HK-2 (cell line): ENCODE measurements at regions not wholly inside any gene's neighbourhood (a gene's known extent, or its start where the extent isn't known, plus 50 kb on each side); places are given as distances from the start of the nearest gene placed in this dataset.

Experiments
- DNase-seq: peaks from one replicate; pipeline ENCODE4 v3.0.0-alpha.2; 2018; ENCODE audit not compliant: unreplicated experiment

GRCh38 chr16:35170610-35171009, 1711.2 kb downstream of the TP53TG3F start:
- no peak for DNase-seq

- no peak for DNase-seq
These were observed 1711.7 kb downstream of the TP53TG3F start for GRCh38 chr16:35171106-35171505.

- no peak for DNase-seq
These were observed 1713.9 kb downstream of the TP53TG3F start for GRCh38 chr16:35173295-35173694.

GRCh38 chr16:35174016-35174415, 1714.6 kb downstream of the TP53TG3F start:
- DNase-seq, result no peak

GRCh38 chr16:35176449-35176848, 1717.0 kb downstream of the TP53TG3F start:
- DNase-seq, result no peak

- DNase-seq, result no peak
These were observed 1718.4 kb downstream of the TP53TG3F start for GRCh38 chr16:35177851-35178250.

- DNase-seq, result no peak
These were observed 1721.6 kb downstream of the TP53TG3F start for GRCh38 chr16:35180970-35181369.

- DNase-seq, result no peak
These were observed 1722.1 kb downstream of the TP53TG3F start for GRCh38 chr16:35181422-35182030.

GRCh38 chr16:35182043-35182677, 1722.7 kb downstream of the TP53TG3F start:
- no peak for DNase-seq

- no peak for DNase-seq
These were observed 1723.6 kb downstream of the TP53TG3F start for GRCh38 chr16:35182943-35183550.

- DNase-seq, result no peak
These were observed 1725.0 kb downstream of the TP53TG3F start for GRCh38 chr16:35184356-35184870.

GRCh38 chr16:35185366-35186044, 1726.1 kb downstream of the TP53TG3F start:
- no peak for DNase-seq

GRCh38 chr16:35186045-35186759, 1726.8 kb downstream of the TP53TG3F start:
- no peak for DNase-seq

- no peak for DNase-seq
These were observed 1728.3 kb downstream of the TP53TG3F start for GRCh38 chr16:35187665-35188225.

- peak; percentile 24 for DNase-seq
These were observed 1729.1 kb downstream of the TP53TG3F start for GRCh38 chr16:35188288-35189155.

GRCh38 chr16:35192993-35193392, 1733.6 kb downstream of the TP53TG3F start:
- DNase-seq, result no peak

GRCh38 chr16:35193956-35194355, 1734.5 kb downstream of the TP53TG3F start:
- no peak for DNase-seq

- DNase-seq, result no peak
These were observed 1735.3 kb downstream of the TP53TG3F start for GRCh38 chr16:35194681-35195080.

- DNase-seq, result no peak
These were observed 1735.9 kb downstream of the TP53TG3F start for GRCh38 chr16:35195173-35195863.

- DNase-seq, result no peak
These were observed 1736.4 kb downstream of the TP53TG3F start for GRCh38 chr16:35195864-35196216.
